Bronchial epithelial cell (primary cell): ENCODE measurements at regions not wholly inside any gene's neighbourhood (a gene's known extent, or its start where the extent isn't known, plus 50 kb on each side); places are given as distances from the start of the nearest gene placed in this dataset.

Source experiments
- DNase-seq: peaks from one replicate; pipeline ENCODE4 v3.0.0-alpha.2; 2010; ENCODE audit warnings: low read depth
- FAIRE-seq: peaks from 2 replicates; lab custom pipeline; 2011; peaks lifted over from hg19 to GRCh38; lab: Jason Lieb, UNC
- H3K27me3 ChIP-seq: 2 replicates; pipeline ENCODE4 v1.5.1; 2011; ENCODE audit warnings: low read length; ENCODE audit not compliant: control insufficient read depth, insufficient read depth
- H3K36me3 ChIP-seq: 2 replicates; pipeline ENCODE4 v1.5.1; 2011; ENCODE audit warnings: low read length; ENCODE audit not compliant: control insufficient read depth, insufficient read depth
- H3K4me3 ChIP-seq: 2 replicates; pipeline ENCODE4 v1.5.1; 2011; ENCODE audit warnings: mild to moderate bottlenecking, low read depth, low read length, control low read depth
- CTCF ChIP-seq: IDR thresholded peaks from 2 replicates; pipeline ENCODE4 v1.5.1; 2011; ENCODE audit warnings: mild to moderate bottlenecking, moderate library complexity, low read length, control low read depth, inconsistent platforms; ENCODE audit not compliant: insufficient read depth, severe bottlenecking

DNA sequence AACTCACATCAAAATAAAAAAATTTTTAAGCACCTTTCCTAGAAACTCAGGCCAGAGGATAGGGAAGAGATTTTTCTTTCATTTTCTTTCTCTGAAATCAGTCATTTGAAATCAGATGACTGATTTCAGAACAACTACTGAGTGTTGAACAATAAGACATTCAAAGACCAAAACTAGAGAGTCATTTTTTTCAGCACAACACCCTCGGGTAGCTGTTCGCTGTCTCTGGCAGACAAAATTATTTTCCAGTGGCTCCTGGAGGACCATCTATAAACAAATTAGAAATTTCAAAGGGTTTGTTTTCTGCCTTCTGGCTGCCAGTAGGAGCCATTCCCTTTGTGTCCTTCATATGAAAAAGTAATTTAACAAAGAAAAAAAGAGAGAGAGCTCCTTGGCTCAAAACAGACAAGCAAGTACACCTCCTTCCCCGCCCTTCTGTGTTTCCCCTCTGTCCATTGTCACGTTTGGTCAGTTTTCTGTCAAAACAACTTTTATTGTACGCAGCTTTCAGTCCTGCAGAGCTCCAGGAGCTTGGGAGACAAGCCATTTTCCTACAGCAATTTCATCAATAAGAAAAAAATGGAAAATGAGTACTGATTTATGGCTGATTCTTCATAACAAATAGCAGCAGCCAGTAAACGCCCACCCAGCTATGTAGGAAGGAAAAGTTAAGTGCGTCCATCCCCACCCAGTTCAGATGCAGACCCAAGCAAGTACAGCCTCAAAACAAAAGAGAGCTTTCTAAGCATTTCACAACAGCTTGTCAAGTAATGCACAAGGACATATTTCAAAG is 405.2 kb downstream of the ZNF608 start:
- no peak for FAIRE-seq

GRCh38 chr5:124337996-124338395 is 408.4 kb downstream of the ZNF608 start:
- H3K4me3 ChIP-seq, result no peak overlapping the region
- DNase-seq, result no peak
- H3K36me3 ChIP-seq, result no peaks in the 10 kb centered on the region
- TF ChIP-seq CTCF, result no peak
- H3K27me3 ChIP-seq, result peaks cover 2% of the 10 kb centered on the region
- FAIRE-seq, result no peak

More for the DNA sequence above, 405.2 kb downstream of the ZNF608 start:
- Histone ChIP-seq H3K27me3 (peaks cover 2% of the 10 kb centered on the region), H3K36me3 (no peaks in the 10 kb centered on the region), H3K4me3 (no peak overlapping the region)
- TF ChIP-seq CTCF, result no peak
- no peak for DNase-seq

GRCh38 chr5:124333298-124333979 is 413.0 kb downstream of the ZNF608 start:
- no peak overlapping the region for H3K4me3 ChIP-seq
- FAIRE-seq, result no peak
- peaks cover 3% of the 10 kb centered on the region for H3K27me3 ChIP-seq
- TF ChIP-seq CTCF, result no peak
- H3K36me3 ChIP-seq, result no peaks in the 10 kb centered on the region
- no peak for DNase-seq

- FAIRE-seq (no peak), DNase-seq (no peak)
- no peak for TF ChIP-seq CTCF
- no peaks in the 10 kb centered on the region for H3K36me3 ChIP-seq
- peaks cover 3% of the 10 kb centered on the region for H3K27me3 ChIP-seq
- H3K4me3 ChIP-seq, result no peak overlapping the region
Observed at GRCh38 chr5:124332273-124332672, 414.2 kb downstream of the ZNF608 start.

DNA sequence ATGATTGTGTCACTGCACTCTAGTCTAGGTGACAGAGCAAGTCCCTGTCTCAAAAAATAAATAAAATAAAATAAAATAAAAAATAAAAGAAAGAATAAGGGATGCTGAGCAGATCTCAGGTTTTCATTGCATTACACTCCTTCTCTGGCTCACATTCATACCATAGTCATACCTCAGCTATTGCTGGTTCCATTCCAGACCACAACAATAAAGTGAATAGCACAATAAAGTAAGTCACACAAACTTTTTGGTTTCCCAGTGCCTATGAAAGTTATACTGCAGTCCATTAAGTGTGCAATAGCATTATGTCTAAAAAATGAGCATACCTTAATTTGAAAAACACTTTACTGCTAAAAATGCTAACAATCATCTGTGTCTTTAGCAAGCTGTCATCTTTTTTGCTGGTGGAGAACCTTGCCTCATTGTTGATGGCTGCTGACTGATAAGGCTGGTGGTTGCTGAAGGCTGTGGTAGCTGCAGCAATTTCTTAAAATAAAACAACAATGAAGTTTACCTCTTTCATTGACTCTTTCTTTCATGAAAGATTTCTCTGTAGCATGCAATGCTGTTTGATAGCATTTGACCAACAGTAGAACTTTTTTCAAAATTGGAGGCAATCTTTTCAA is 415.7 kb downstream of the ZNF608 start:
- no peak for TF ChIP-seq CTCF
- FAIRE-seq (no peak), DNase-seq (peak; percentile 21)
- H3K36me3 ChIP-seq, result no peaks in the 10 kb centered on the region
- peaks cover 3% of the 10 kb centered on the region for H3K27me3 ChIP-seq
- no peak overlapping the region for H3K4me3 ChIP-seq
